Spleen (tissue), 11 donors: ENCODE measurements at regions not wholly inside any gene's neighbourhood (a gene's known extent, or its start where the extent isn't known, plus 50 kb on each side); places are given as distances from the start of the nearest gene placed in this dataset.

Experiments used
- DNase-seq: peaks from one replicate; pipeline ENCODE4 v3.0.0-alpha.2; 2020
- H3K27ac ChIP-seq, 8 donors: fragments of 200-600 bp; sonication (generic) in 7 of 8; 1 replicate in 4 of 8; 2 replicates in 4 of 8; pipeline versions ENCODE4 v1.5.0 to v1.8.0; 2016 to 2021; ENCODE audit warnings: inconsistent platforms in 4 of 8, mild to moderate bottlenecking in 4 of 8, moderate library complexity in 1 of 8
- H3K27me3 ChIP-seq, 7 donors: fragments of 200-600 bp; sonication (generic) in 6 of 7; replicated peaks in 1 of 7; 1 replicate in 4 of 7; 2 replicates in 3 of 7; pipeline versions ENCODE4 v1.5.0 to v1.8.0; 2016 to 2021; ENCODE audit warnings: inconsistent platforms in 3 of 7, mild to moderate bottlenecking in 1 of 7
- H3K36me3 ChIP-seq, 6 donors: fragments of 200-600 bp; sonication (generic) in 5 of 6; 1 replicate in 4 of 6; 2 replicates in 2 of 6; pipeline versions ENCODE4 v1.5.0 to v1.8.0; 2016 to 2021; ENCODE audit warnings: inconsistent platforms in 2 of 6
- H3K4me1 ChIP-seq, 6 donors: fragments of 200-600 bp; sonication (generic) in 5 of 6; 1 replicate in 3 of 6; 2 replicates in 3 of 6; pipeline versions ENCODE4 v1.5.0 to v1.8.0; 2016 to 2021; ENCODE audit warnings: inconsistent platforms in 3 of 6
- H3K4me3 ChIP-seq, 8 donors: fragments of 200-600 bp; sonication (generic) in 7 of 8; 1 replicate in 4 of 8; 2 replicates in 4 of 8; pipeline versions ENCODE4 v1.5.0 to v1.8.0; 2016 to 2021; ENCODE audit warnings: inconsistent platforms in 4 of 8, mild to moderate bottlenecking in 4 of 8, moderate library complexity in 2 of 8
- H3K9me3 ChIP-seq, 8 donors: fragments of 200-600 bp; sonication (generic) in 7 of 8; 1 replicate in 4 of 8; 2 replicates in 4 of 8; pipeline versions ENCODE4 v1.5.0 to v1.8.0; 2016 to 2021; ENCODE audit warnings: inconsistent platforms in 4 of 8
- POLR2A ChIP-seq, 3 donors: fragments of 450-650 bp; IDR thresholded peaks; one replicate each; pipeline ENCODE4 v1.5.1; 2017; ENCODE audit warnings: antibody characterized with exemption in 3 of 3, mild to moderate bottlenecking in 1 of 3
- POLR2AphosphoS5 ChIP-seq, 3 donors: sonication (generic); formaldehyde crosslinking; IDR thresholded peaks; one replicate each; pipeline ENCODE4 v1.5.1; 2017; ENCODE audit warnings: antibody characterized with exemption in 3 of 3
- WGBS, 5 donors: extraction: QIAGEN DNeasy Blood & Tissue Kit in 3 of 5; methylation state at CpG; one replicate each; pipeline versions ENCODE4 v1.1.5 to v1.1.7; 2013 to 2018; 5-methylcytosine and 5-hydroxymethylcytosine counted together
- intact Hi-C: fragments of 100-400 bp; cut with DNase I; formaldehyde crosslinking; loops from one replicate; pipeline ENCODE4 v1.15.0; 2023; ENCODE audit warnings: low total_unique reads
- TF ChIP-seq, protein P1 (sequence below), 11 experiments: fragments of 200-600 bp in 7 of 11; fragments of 450-650 bp in 4 of 11; sonication (generic) in 4 of 11; IDR thresholded peaks in 8 of 11; conservative IDR thresholded peaks in 3 of 11; 1 replicate in 7 of 11; 2 replicates in 4 of 11; pipeline versions ENCODE4 v1.4.0 to v1.8.0; 2016 to 2021; ENCODE audit warnings: antibody characterized with exemption in 11 of 11, inconsistent platforms in 4 of 11, mild to moderate bottlenecking in 1 of 11
- donor health status: healthy with polysubstance abuse.
- donor health status: DM: no; HTN: no; CAD: no; lungs with moderate emphysema.
- donor health status: DM: no; HTN: no; CAD: no.
- donor health status: Bipolar disorder and iron deficiency.
- donor health status: healthy.
- donor health status: DM: no; HTN: no; CAD: no.
- donor health status: DM: yes; HTN: yes; CAD: no.

DNA sequence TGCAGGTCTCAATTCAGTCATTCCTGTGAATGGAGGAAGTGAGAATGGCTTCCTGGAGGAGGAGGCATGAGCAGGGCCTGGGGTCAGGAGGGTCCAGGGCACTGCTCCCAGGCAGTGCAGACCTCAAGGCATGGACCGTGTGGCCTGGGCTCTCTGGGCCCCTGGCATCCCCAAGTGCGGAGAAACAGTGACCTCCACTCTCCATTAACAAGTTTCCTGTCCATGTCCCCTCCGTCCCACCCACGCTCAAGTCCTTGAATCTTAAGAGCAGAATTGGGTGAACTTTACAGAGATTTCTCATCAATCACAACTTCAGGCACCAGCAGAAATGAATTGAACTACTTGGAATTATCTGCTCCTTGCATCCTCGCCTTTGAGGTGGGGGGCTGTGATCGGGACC lies 211.1 kb downstream of the NPHP4 start:
- no peak overlapping the region for H3K4me3 ChIP-seq
- DNase-seq, result no peak
- no peak overlapping the region for H3K27ac ChIP-seq
- peaks cover 0 to 15% (median 0%) of the 10 kb centered on the region in 7 donors for H3K27me3 ChIP-seq
- TF ChIP-seq, protein P1, sequence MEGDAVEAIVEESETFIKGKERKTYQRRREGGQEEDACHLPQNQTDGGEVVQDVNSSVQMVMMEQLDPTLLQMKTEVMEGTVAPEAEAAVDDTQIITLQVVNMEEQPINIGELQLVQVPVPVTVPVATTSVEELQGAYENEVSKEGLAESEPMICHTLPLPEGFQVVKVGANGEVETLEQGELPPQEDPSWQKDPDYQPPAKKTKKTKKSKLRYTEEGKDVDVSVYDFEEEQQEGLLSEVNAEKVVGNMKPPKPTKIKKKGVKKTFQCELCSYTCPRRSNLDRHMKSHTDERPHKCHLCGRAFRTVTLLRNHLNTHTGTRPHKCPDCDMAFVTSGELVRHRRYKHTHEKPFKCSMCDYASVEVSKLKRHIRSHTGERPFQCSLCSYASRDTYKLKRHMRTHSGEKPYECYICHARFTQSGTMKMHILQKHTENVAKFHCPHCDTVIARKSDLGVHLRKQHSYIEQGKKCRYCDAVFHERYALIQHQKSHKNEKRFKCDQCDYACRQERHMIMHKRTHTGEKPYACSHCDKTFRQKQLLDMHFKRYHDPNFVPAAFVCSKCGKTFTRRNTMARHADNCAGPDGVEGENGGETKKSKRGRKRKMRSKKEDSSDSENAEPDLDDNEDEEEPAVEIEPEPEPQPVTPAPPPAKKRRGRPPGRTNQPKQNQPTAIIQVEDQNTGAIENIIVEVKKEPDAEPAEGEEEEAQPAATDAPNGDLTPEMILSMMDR (IDR thresholded peaks at IDR 0.05 in 8 of 11, conservative IDR thresholded peaks at IDR 0.05 in 3 of 11), result no peak
- no peak for TF ChIP-seq POLR2A (IDR thresholded peaks at IDR 0.05)
- no peaks in the 10 kb centered on the region for H3K4me1 ChIP-seq
- 50 to 59% (median 59%) methylated on average over 6 of the region's 6 CpGs for WGBS, 5 donors
- intact Hi-C loops, result no loop called here
- H3K36me3 ChIP-seq, result no peaks in the 10 kb centered on the region
- peaks cover 0 to 24% (median 8%) of the 10 kb centered on the region in 8 donors for H3K9me3 ChIP-seq

DNA sequence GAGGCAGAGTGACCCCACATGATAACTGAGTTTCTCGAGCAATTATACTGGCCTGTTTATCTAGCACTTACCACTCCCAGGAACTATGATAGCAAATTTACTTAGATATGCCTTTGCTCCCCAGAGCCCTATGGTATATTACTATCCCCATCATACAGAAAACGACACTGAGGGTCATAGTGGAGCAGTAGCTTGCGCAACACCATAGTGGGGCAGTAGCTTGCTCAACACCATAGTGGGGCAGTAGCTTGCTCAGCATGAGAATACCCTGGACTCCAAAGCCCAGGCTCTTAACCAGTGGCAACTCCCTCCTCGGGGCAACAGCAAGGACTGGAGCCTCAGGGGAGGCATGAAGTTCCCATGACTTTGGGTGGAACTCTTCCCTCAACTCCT lies 211.9 kb downstream of the NPHP4 start:
- H3K9me3 ChIP-seq, result peaks cover 0 to 24% (median 8%) of the 10 kb centered on the region in 8 donors
- TF ChIP-seq POLR2A (IDR thresholded peaks at IDR 0.05) (no peak), POLR2AphosphoS5 (IDR thresholded peaks at IDR 0.05) (no peak)
- TF ChIP-seq, protein P1 (IDR thresholded peaks at IDR 0.05 in 8 of 11, conservative IDR thresholded peaks at IDR 0.05 in 3 of 11), result no peak
- H3K27ac ChIP-seq, result no peak overlapping the region
- H3K36me3 ChIP-seq, result no peaks in the 10 kb centered on the region
- DNase-seq, result no peak
- 77 to 88% (median 83%) methylated on average over 4 of the region's 4 CpGs for WGBS, 5 donors
- no peak overlapping the region for H3K4me3 ChIP-seq
- intact Hi-C loops, result no loop called here
- H3K4me1 ChIP-seq, result no peaks in the 10 kb centered on the region
- H3K27me3 ChIP-seq, result peaks cover 0 to 15% (median 0%) of the 10 kb centered on the region in 7 donors

GRCh38 chr1:5779608-5780323 lies 212.5 kb downstream of the NPHP4 start:
- DNase-seq, result no peak

GRCh38 chr1:5776035-5776550 lies 216.1 kb downstream of the NPHP4 start:
- intact Hi-C loops, result no loop called here
- peak; percentile 25 for DNase-seq
- no peak overlapping the region for H3K4me3 ChIP-seq
- 76 to 89% (median 79%) methylated on average over 12 of the region's 12 CpGs for WGBS, 5 donors
- peaks cover 0 to 27% (median 0%) of the 10 kb centered on the region in 7 donors for H3K27me3 ChIP-seq
- H3K4me1 ChIP-seq, result peaks cover 0 to 4% (median 2%) of the 10 kb centered on the region in 6 donors
- no peak for TF ChIP-seq POLR2A (IDR thresholded peaks at IDR 0.05)
- TF ChIP-seq, protein P1 (IDR thresholded peaks at IDR 0.05 in 8 of 11, conservative IDR thresholded peaks at IDR 0.05 in 3 of 11), result no peak
- peaks cover 0 to 24% (median 8%) of the 10 kb centered on the region in 8 donors for H3K9me3 ChIP-seq
- H3K27ac ChIP-seq, result no peak overlapping the region
- no peaks in the 10 kb centered on the region for H3K36me3 ChIP-seq

More at GRCh38 chr1:5779608-5780323, 212.5 kb downstream of the NPHP4 start:
- H3K4me3 ChIP-seq, result no peak overlapping the region
- no peaks in the 10 kb centered on the region for H3K4me1 ChIP-seq
- H3K27me3 ChIP-seq, result peaks cover 0 to 15% (median 0%) of the 10 kb centered on the region in 7 donors
- WGBS, 5 donors, result 83 to 88% (median 86%) methylated on average over 24 of the region's 24 CpGs
- no peak overlapping the region for H3K27ac ChIP-seq
- intact Hi-C loops, result no loop called here
- peaks cover 0 to 24% (median 8%) of the 10 kb centered on the region in 8 donors for H3K9me3 ChIP-seq
- H3K36me3 ChIP-seq, result no peaks in the 10 kb centered on the region
- TF ChIP-seq, protein P1 (IDR thresholded peaks at IDR 0.05 in 8 of 11, conservative IDR thresholded peaks at IDR 0.05 in 3 of 11), result no peak
- TF ChIP-seq POLR2AphosphoS5 (IDR thresholded peaks at IDR 0.05) (no peak), POLR2A (IDR thresholded peaks at IDR 0.05) (no peak)
